ENCODE measurements at regions not wholly inside any gene's neighbourhood (a gene's known extent, or its start where the extent isn't known, plus 50 kb on each side); places are given as distances from the start of the nearest gene placed in this dataset.

- no peak for TF ChIP-seq CTCF (conservative IDR thresholded peaks at IDR 0.05; ENCODE audit: low read length)
- no peak for DNase-seq (ENCODE audit: low read depth)
- H3K4me3 ChIP-seq (ENCODE audit: low read length), result peak overlapping the region; percentile 54
Observed at GRCh38 chr18:55857956-55858355, 270.0 kb upstream of the TCF4 start.

GRCh38 chr18:55857409-55857808 is 269.4 kb upstream of the TCF4 start:
- no peak overlapping the region for H3K4me3 ChIP-seq (ENCODE audit: low read length)
- DNase-seq (ENCODE audit: low read depth), result no peak
- no peak for TF ChIP-seq CTCF (conservative IDR thresholded peaks at IDR 0.05; ENCODE audit: low read length)

- H3K4me3 ChIP-seq (ENCODE audit: low read length), result no peak overlapping the region
- TF ChIP-seq CTCF (conservative IDR thresholded peaks at IDR 0.05; ENCODE audit: low read length), result no peak
- DNase-seq (ENCODE audit: low read depth), result peak; percentile 72
Observed at GRCh38 chr18:55856679-55857078, 268.7 kb upstream of the TCF4 start.

- no peak for TF ChIP-seq CTCF (conservative IDR thresholded peaks at IDR 0.05; ENCODE audit: low read length)
- peak; percentile 86 for DNase-seq (ENCODE audit: low read depth)
- H3K4me3 ChIP-seq (ENCODE audit: low read length), result no peak overlapping the region
Observed at GRCh38 chr18:55856229-55856628, 268.2 kb upstream of the TCF4 start.

- no peak for DNase-seq (ENCODE audit: low read depth)
- H3K4me3 ChIP-seq (ENCODE audit: low read length), result no peak overlapping the region
- no peak for TF ChIP-seq CTCF (conservative IDR thresholded peaks at IDR 0.05; ENCODE audit: low read length)
Observed at GRCh38 chr18:55853268-55853667, 265.3 kb upstream of the TCF4 start.

GRCh38 chr18:55850904-55851303 is 262.9 kb upstream of the TCF4 start:
- no peak for DNase-seq (ENCODE audit: low read depth)
- H3K4me3 ChIP-seq (ENCODE audit: low read length), result no peak overlapping the region
- TF ChIP-seq CTCF (conservative IDR thresholded peaks at IDR 0.05; ENCODE audit: low read length), result no peak

- no peak for DNase-seq (ENCODE audit: low read depth)
Observed at GRCh38 chr18:55849391-55849790, 261.4 kb upstream of the TCF4 start.

More at GRCh38 chr18:55849391-55849790, 261.4 kb upstream of the TCF4 start:
- no peak for TF ChIP-seq CTCF (conservative IDR thresholded peaks at IDR 0.05; ENCODE audit: low read length)
- H3K4me3 ChIP-seq (ENCODE audit: low read length), result no peak overlapping the region
